Left lung (tissue), 4 donors: ENCODE measurements at regions not wholly inside any gene's neighbourhood (a gene's known extent, or its start where the extent isn't known, plus 50 kb on each side); places are given as distances from the start of the nearest gene placed in this dataset.

Experiments used
- ATAC-seq: fragments of 200-7000 bp; cut with Tn5 transposase; one replicate; pipeline ENCODE4 v1.9.1; 2020; ENCODE audit warnings: moderate library complexity
- DNase-seq, 4 donors: peaks; one replicate each; pipeline ENCODE4 v3.0.0-alpha.2; 2013 to 2020
- H3K27ac ChIP-seq, 2 donors: fragments of 200-600 bp; sonication (generic) in 1 of 2; one replicate each; pipeline versions ENCODE4 v1.5.0 to v1.8.0; 2020 to 2021
- H3K27me3 ChIP-seq, 2 donors: fragments of 200-600 bp; sonication (generic) in 1 of 2; one replicate each; pipeline versions ENCODE4 v1.5.0 to v1.8.0; 2020 to 2021
- H3K36me3 ChIP-seq, 2 donors: fragments of 200-600 bp; sonication (generic) in 1 of 2; one replicate each; pipeline versions ENCODE4 v1.5.0 to v1.8.0; 2020 to 2021
- H3K4me1 ChIP-seq, 2 donors: fragments of 200-600 bp; one replicate each; pipeline ENCODE4 v1.8.0; 2021
- H3K4me3 ChIP-seq, 2 donors: fragments of 200-600 bp; sonication (generic) in 1 of 2; one replicate each; pipeline versions ENCODE4 v1.5.0 to v1.8.0; 2020 to 2021; ENCODE audit warnings: mild to moderate bottlenecking in 1 of 2
- H3K9me3 ChIP-seq, 2 donors: fragments of 200-600 bp; sonication (generic) in 1 of 2; one replicate each; pipeline versions ENCODE4 v1.5.0 to v1.8.0; 2020 to 2021
- intact Hi-C, 2 donors: fragments of 100-400 bp; cut with DNase I; formaldehyde crosslinking; loops; one replicate each; pipeline versions ENCODE4 v1.11.2 to v1.14.2; 2022
- TF ChIP-seq, protein P1 (sequence below), 2 donors: fragments of 200-600 bp; sonication (generic) in 1 of 2; IDR thresholded peaks; one replicate each; pipeline versions ENCODE4 v1.5.0 to v1.8.0; 2021; ENCODE audit warnings: antibody characterized with exemption in 2 of 2
- donor health status: DM: no; HTN: yes; CAD: no.
- donor health status: DM: no; HTN: no; CAD: no.

DNA sequence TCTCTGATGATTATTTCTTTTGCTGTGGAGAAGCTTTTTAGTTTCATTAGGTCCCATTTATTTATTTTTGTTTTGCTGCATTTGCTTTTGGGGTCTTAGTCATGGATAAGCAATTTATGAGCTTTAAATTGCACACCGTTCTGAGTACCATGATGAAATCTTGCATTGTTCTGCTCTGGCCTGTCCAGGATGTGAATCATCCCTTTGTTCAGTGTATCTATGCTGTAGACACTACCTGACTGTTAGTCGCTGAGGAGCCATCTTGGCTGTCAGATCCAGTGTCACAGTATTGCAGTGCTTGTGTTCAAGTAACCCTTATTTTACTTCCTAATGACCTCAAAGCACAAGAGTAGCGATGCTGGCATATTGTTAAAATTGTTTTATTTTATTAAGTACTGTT is 218.0 kb upstream of the CNTNAP4 start:
- no peak overlapping the region for H3K27ac ChIP-seq
- intact Hi-C loops, result no loop called here
- DNase-seq (no peak), ATAC-seq (no peak)
- TF ChIP-seq, protein P1, sequence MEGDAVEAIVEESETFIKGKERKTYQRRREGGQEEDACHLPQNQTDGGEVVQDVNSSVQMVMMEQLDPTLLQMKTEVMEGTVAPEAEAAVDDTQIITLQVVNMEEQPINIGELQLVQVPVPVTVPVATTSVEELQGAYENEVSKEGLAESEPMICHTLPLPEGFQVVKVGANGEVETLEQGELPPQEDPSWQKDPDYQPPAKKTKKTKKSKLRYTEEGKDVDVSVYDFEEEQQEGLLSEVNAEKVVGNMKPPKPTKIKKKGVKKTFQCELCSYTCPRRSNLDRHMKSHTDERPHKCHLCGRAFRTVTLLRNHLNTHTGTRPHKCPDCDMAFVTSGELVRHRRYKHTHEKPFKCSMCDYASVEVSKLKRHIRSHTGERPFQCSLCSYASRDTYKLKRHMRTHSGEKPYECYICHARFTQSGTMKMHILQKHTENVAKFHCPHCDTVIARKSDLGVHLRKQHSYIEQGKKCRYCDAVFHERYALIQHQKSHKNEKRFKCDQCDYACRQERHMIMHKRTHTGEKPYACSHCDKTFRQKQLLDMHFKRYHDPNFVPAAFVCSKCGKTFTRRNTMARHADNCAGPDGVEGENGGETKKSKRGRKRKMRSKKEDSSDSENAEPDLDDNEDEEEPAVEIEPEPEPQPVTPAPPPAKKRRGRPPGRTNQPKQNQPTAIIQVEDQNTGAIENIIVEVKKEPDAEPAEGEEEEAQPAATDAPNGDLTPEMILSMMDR (IDR thresholded peaks at IDR 0.05), result no peak
- H3K36me3 ChIP-seq, result no peaks in the 10 kb centered on the region
- H3K9me3 ChIP-seq, result no peaks in the 10 kb centered on the region
- H3K27me3 ChIP-seq, result no peaks in the 10 kb centered on the region
- no peak overlapping the region for H3K4me3 ChIP-seq
- H3K4me1 ChIP-seq, result no peaks in the 10 kb centered on the region

DNA sequence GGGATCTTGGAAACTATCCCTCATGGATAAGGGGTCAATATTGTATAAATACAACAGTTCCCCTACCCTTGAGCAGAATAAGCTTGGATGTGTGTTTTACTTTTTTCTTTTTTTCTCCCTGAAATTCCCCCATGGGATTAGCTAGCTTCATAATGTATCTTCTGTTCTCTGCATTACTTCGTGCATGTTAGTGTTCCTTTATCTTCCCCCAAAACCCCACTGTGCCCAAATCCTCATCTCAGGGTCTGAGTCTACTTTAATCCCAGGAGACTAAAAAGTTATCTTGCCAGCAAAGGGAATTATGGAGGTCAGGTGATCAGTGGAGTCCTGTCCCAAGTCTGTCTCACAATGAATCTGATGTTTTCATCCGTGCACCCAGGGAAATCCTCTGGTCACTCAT is 217.5 kb upstream of the CNTNAP4 start:
- intact Hi-C loops, result no loop called here

DNA sequence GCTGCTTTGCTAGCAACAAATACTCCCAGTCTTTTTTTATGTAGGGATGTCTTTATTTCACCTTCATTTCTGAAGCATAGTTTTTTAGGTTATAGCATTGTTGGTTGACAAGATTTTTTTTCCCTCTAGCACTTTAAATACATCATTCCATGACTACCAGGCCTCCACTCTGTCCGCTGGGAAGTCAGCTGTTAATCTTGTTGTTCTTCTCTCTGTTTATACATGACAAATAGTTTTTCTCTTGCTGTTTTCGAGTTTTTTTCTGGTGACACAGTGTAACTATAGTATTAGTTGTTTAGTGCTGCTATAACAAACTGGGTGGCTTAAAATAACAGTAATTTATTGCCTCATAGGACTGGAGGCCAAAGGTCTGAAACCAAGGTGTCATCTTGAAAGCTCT is 205.5 kb upstream of the CNTNAP4 start:
- intact Hi-C loops, result no loop called here
- Histone ChIP-seq H3K9me3 (no peaks in the 10 kb centered on the region), H3K4me1 (no peaks in the 10 kb centered on the region), H3K36me3 (no peaks in the 10 kb centered on the region), H3K27me3 (no peaks in the 10 kb centered on the region), H3K27ac (no peak overlapping the region), H3K4me3 (no peak overlapping the region)
- no peak for DNase-seq
- TF ChIP-seq, protein P1 (IDR thresholded peaks at IDR 0.05), result no peak
- ATAC-seq, result no peak

More for the DNA sequence above, 217.5 kb upstream of the CNTNAP4 start:
- Histone ChIP-seq H3K36me3 (no peaks in the 10 kb centered on the region), H3K27ac (no peak overlapping the region), H3K4me1 (no peaks in the 10 kb centered on the region), H3K9me3 (no peaks in the 10 kb centered on the region), H3K4me3 (no peak overlapping the region), H3K27me3 (no peaks in the 10 kb centered on the region)
- DNase-seq, result no peak
- TF ChIP-seq, protein P1 (IDR thresholded peaks at IDR 0.05), result no peak
- no peak for ATAC-seq

DNA sequence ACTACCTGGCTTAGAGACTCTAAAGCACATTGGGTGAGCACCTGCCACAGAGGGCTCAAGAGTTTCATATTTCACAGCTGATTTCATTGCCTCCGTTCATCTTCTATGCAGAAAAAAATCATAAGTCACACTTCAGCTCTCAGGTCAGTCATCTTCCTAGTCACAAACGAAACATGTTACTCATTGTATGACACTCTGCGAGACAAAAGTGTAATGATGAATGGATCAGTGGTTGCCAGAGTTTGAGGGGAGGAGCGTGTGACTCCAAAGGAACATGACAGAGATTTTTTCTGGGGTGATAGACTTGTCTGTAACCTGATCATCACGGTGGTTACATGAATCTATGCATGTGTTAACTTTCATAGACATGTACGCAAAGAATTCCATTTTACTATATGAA is 195.2 kb upstream of the CNTNAP4 start:
- Histone ChIP-seq H3K4me1 (no peaks in the 10 kb centered on the region), H3K36me3 (no peaks in the 10 kb centered on the region), H3K4me3 (no peak overlapping the region), H3K27ac (no peak overlapping the region), H3K9me3 (no peaks in the 10 kb centered on the region), H3K27me3 (no peaks in the 10 kb centered on the region)
- intact Hi-C loops, result no loop called here
- TF ChIP-seq, protein P1 (IDR thresholded peaks at IDR 0.05), result no peak
- no peak for ATAC-seq
- DNase-seq, result no peak

DNA sequence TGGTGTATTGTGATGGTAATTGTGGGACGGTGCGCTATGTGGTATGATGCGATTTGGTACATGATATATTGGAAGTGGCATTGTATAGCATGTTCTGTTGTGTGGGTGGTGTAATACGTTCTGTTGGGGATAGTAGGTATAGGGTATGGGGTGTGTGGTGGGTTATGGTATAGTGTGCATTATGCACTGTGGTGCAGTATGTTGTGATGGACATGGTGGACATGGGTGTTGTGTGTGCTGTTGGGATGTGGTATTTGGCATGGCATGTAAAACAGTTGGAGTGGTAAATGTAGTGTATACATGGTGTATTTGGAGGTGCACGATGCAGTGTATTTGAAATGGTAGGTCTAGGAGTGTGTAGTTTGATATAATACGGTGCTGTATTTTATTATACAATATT is 170.6 kb upstream of the CNTNAP4 start:
- H3K9me3 ChIP-seq, result peaks cover 0 to 27% of the 10 kb centered on the region in 2 donors
- ATAC-seq (no peak), DNase-seq (no peak)
- H3K4me3 ChIP-seq, result no peak overlapping the region
- intact Hi-C loops, result no loop called here
- no peak overlapping the region for H3K27ac ChIP-seq
- TF ChIP-seq, protein P1 (IDR thresholded peaks at IDR 0.05), result no peak
- H3K27me3 ChIP-seq, result no peaks in the 10 kb centered on the region
- H3K4me1 ChIP-seq, result no peaks in the 10 kb centered on the region
- no peaks in the 10 kb centered on the region for H3K36me3 ChIP-seq
